ENCODE measurements at regions not wholly inside any gene's neighbourhood (a gene's known extent, or its start where the extent isn't known, plus 50 kb on each side); places are given as distances from the start of the nearest gene placed in this dataset.
A peak's percentile ranks its signal among the peaks of the same experiment; 100 is the strongest.
"Not testable (repeated sequence)": the region's sequence is repeated elsewhere in the genome, so short reads cannot be mapped to it uniquely, and the experiment has no call there.

GRCh38 chr10:26355241-26355640 lies 82.9 kb upstream of the APBB1IP start:
- DNase-seq (ENCODE audit: low spot score) = no peak

- DNase-seq (ENCODE audit: low spot score) = peak; percentile 50
These were observed 80.9 kb upstream of the APBB1IP start for GRCh38 chr10:26357203-26357602.

GRCh38 chr10:26358071-26358470 lies 80.1 kb upstream of the APBB1IP start:
- DNase-seq (ENCODE audit: low spot score) = no peak

GRCh38 chr10:26359670-26360069 lies 78.5 kb upstream of the APBB1IP start:
- no peak for DNase-seq (ENCODE audit: low spot score)

GRCh38 chr10:26361351-26361750 lies 76.8 kb upstream of the APBB1IP start:
- DNase-seq (ENCODE audit: low spot score) = no peak

GRCh38 chr10:26361971-26362370 lies 76.2 kb upstream of the APBB1IP start:
- no peak for DNase-seq (ENCODE audit: low spot score)

GRCh38 chr10:26365681-26366358 lies 72.3 kb upstream of the APBB1IP start:
- DNase-seq (ENCODE audit: low spot score) = no peak

- not testable (repeated sequence) for DNase-seq (ENCODE audit: low spot score)
These were observed 71.1 kb upstream of the APBB1IP start for GRCh38 chr10:26367035-26367434.

- peak; percentile 11 for DNase-seq (ENCODE audit: low spot score)
These were observed 70.4 kb upstream of the APBB1IP start for GRCh38 chr10:26367771-26368170.

- no peak for DNase-seq (ENCODE audit: low spot score)
These were observed 69.7 kb upstream of the APBB1IP start for GRCh38 chr10:26368463-26368862.

- no peak for DNase-seq (ENCODE audit: low spot score)
These were observed 65.4 kb upstream of the APBB1IP start for GRCh38 chr10:26372513-26373354.

- DNase-seq (ENCODE audit: low spot score) = no peak
These were observed 63.7 kb upstream of the APBB1IP start for GRCh38 chr10:26374426-26374825.

GRCh38 chr10:26377224-26377810 lies 60.8 kb upstream of the APBB1IP start:
- DNase-seq (ENCODE audit: low spot score) = not testable (repeated sequence)

GRCh38 chr10:26378861-26379294 lies 59.3 kb upstream of the APBB1IP start:
- DNase-seq (ENCODE audit: low spot score) = no peak

- no peak for DNase-seq (ENCODE audit: low spot score)
These were observed 57.3 kb upstream of the APBB1IP start for GRCh38 chr10:26380815-26381214.

GRCh38 chr10:26381986-26382385 lies 56.2 kb upstream of the APBB1IP start:
- no peak for DNase-seq (ENCODE audit: low spot score)

GRCh38 chr10:26384600-26384999 lies 53.5 kb upstream of the APBB1IP start:
- no peak for DNase-seq (ENCODE audit: low spot score)

- no peak for DNase-seq (ENCODE audit: low spot score)
These were observed 52.7 kb upstream of the APBB1IP start for GRCh38 chr10:26385443-26385842.

- peak; percentile 1 for DNase-seq (ENCODE audit: low spot score)
These were observed 51.4 kb upstream of the APBB1IP start for GRCh38 chr10:26386781-26387180.
